Stimulated activated CD8-positive, alpha-beta memory T cell treated with anti-CD3 and anti-CD28 coated beads, Interleukin-7, amount 100 ng/mL, for 24 hours (primary cell): ENCODE measurements at regions not wholly inside any gene's neighbourhood (a gene's known extent, or its start where the extent isn't known, plus 50 kb on each side); places are given as distances from the start of the nearest gene placed in this dataset.

Experiments used
- DNase-seq: peaks from one replicate; pipeline ENCODE4 v3.0.0-alpha.2; 2020; ENCODE audit warnings: low read depth

DNA sequence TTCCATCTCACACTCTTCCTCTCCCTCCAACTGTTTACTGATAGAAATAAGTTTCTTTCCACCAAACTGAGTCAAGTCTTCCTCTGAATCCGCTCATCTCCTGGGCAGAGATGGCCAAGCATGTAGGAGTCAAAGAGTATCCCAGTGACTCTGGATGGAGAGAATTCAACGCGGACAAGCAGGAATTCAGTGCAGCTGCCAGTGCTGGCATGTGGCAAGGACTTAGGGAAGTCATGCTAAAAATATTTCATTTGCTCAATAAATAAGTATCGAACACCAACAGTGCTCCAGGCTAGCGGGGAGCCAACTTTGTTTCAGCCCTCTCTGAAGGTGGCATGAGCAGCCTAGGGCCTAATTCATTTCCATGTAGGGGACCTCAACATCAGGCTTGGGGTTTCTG is 351.6 kb upstream of the ZMIZ1 start:
- DNase-seq, result no peak

DNA sequence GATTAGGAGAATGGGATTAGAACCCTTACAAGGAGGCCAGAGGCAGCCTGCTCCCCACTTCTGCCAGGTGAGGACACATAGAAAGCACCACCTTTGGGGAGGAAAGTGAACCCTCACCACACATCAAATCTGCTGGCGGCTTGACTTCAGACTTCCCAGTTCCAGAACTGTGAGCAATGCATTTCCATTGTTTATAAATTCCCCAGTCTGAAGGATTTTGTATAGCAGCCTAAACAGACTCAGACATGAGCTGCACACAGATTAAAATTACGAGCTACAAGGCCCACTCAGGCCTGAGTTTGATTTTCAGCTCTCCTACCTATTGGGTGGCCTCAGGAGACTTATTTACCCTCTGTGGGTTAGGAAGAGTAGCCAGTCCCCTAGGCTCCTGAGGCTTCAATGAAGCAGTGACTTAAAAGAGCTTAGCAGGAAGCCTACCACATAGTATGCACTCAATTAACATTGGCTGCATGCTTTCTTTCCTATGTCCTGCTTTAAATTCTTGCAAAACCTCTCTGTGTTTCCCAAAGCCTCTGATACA is 350.7 kb upstream of the ZMIZ1 start:
- DNase-seq, result no peak

DNA sequence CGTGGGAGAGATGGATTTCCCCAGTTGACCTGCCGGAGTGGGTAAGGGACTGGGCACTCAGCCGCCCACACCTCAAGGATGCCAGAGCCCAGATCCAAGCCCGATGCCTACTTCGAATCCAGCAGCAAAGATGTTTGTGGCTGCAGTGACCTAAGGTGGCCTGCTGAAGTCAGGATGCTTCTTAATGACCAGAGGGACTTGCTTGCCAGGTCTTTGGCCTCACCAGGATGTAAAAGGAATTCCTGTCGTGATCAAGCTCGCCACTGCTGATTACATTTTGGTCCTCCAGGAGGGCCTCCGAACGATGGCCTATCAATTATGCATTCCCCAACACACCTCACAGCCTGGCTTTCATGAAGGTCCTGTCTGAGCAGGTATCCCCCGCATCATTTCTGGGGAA is 349.5 kb upstream of the ZMIZ1 start:
- no peak for DNase-seq

DNA sequence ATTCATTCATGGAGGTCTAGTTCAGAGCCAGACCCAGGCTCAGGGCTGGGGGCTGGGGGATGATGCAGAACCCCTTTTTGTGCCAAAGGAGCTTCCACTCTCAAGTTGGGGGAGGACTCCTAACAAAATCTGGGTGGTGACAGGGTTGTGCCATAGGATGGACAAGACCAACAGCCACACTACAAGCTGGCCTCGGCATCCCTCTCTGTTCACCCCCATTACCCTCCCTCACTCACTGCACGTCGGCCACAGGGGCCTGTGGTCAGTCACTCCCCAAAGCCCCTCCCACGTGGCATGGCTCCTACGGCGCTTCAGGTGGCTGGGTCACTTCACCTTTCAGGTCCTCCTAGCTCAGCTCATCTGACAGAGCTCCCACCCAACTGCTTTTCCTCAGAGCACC is 348.7 kb upstream of the ZMIZ1 start:
- DNase-seq, result no peak

DNA sequence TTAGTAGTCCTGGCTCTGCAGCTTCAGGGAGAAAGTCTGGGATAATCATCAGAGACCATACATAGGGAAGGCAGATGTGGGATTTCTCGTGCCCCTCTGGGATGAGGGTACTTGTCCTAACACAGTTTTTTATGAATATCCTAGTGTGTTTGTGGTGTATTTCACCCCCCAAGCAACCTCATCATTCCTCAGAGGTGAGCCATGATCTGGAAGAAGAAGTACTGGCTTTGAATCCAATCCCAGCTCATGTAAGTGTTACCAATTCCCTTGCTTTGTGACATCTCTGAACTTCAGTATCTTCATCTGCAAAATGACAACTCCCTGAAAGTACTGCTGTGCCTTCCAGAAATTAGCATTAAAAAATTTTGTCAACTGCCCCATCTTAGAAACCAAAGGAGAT is 347.5 kb upstream of the ZMIZ1 start:
- DNase-seq, result no peak

DNA sequence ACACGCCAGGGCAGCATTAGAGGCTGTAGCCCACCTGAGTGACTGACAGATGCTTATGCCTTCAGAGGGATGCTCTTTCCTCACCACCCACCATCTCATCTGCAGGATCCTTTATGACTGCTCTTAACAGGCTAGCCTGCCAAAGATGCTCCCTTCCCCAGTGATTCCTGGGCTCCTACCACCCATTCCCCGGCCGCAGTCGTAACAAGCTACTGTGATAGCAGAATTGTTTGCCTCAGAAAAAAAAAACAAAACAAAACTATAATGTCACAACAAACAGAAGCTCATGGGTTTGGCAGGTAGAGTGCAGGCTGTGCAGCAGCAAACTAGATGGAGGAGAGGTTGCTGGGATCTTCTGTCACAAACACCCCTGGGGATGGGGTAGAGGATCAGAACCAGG is 343.9 kb upstream of the ZMIZ1 start:
- no peak for DNase-seq

DNA sequence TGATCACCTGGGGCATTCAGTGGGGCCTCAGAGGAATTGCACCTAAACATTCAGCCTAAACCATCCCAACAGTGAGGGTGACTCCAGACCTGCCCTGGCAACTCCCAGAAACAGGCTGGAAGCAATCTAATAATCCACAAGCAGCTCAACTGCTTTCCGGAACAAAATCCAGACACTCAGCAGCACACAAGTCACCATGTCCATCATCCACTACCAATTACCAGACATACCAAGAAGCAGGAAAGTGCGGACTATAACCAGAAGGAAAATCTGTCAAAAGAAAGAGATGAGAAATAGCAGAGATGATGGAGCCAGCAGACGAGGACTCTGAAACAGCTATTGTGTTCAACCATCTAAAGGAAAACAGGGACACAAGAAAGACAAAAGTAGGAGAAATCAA is 342.6 kb upstream of the ZMIZ1 start:
- no peak for DNase-seq

DNA sequence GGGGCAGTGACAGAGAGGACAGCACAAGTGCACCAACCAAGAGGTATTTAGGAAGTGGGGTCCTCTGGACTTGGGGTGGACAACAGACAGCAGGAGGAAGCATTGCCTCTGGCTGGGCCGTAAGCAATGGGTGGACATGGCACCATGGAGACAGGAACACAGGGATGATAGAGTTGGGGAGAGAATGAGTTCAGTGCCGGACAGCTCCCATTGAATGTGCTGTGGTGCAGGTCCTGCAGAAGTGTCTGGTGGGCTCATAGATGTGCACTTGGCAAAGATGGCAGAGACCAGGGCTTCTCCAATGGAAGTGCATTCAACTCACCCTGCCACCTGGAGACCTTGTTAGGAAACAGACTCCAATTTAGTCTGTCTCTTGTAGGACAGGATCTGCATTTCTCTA is 341.5 kb upstream of the ZMIZ1 start:
- DNase-seq, result no peak

DNA sequence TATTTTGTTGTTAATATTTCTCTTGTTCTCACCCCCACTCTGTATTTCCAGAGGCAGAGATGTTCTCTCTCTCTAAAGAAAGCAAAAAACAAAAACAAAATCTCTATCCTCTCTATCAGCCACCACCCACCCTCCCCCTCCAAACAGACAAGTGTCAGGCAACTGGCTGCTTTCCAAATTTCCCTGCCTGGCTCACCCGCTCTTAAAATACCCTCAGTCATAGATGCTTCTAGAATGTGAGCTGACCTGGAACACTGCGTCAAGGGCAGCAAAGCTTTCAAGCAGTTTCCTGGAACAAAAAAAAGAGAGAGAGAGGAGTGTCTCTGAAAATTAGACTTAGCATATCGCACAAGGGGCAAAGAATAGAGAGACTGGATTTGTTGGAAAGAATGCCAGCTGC is 341.0 kb upstream of the ZMIZ1 start:
- no peak for DNase-seq

DNA sequence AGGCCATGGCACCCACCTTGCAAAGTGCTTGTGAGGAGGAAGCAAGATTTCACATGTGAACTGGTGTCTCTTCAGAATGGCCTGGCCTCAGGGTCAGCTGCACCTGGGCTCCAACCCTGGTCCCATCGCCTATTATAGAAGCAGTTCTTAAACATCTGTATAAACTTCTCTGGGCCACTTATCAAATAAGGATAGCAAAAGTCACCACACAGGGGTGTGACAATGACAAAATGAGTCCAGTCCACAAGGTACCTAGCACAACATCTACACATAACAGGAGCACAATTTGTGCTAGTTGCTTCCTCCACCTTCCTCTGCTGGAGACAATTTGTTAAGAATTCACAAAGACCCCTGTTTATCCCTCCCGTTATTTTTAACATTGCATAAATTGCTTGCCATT is 340.6 kb upstream of the ZMIZ1 start:
- DNase-seq, result no peak

DNA sequence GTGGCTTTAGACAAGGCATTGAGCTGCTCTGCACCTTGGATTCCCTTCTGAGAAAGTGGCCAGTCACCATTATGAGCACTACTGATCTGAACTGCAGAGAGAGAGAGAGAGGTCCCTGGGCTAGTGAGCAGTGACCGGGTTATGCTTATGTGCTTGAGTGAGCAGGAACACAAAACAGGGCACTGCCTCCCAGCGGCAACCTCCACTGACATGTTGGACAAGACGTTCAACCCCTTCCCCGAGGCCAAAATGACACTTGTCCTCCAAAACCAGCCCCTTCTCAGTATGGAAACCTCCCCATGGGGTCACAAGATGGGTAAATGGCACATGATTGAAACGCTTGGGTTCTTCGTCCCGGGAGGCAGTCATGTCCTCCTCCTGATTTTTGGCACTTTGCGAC is 339.4 kb upstream of the ZMIZ1 start:
- no peak for DNase-seq

DNA sequence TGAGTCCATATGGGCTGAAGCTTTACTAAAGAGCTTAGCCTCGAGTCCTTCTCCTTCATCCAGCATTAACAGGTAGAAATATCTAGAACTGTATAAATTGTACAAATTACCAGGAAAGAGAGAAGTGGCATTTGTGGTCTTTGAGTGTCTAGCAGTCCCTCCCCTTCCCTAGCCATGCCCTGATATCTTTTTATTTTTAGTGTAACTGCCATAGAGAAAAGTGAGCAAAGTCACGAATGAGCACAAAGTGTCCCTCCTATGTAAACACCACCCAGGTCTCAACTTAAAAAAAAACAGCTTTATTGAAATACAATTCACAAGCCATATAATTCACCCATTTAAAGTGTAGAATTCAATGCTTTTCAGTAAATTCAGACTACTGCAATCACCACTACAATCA is 339.0 kb upstream of the ZMIZ1 start:
- no peak for DNase-seq

DNA sequence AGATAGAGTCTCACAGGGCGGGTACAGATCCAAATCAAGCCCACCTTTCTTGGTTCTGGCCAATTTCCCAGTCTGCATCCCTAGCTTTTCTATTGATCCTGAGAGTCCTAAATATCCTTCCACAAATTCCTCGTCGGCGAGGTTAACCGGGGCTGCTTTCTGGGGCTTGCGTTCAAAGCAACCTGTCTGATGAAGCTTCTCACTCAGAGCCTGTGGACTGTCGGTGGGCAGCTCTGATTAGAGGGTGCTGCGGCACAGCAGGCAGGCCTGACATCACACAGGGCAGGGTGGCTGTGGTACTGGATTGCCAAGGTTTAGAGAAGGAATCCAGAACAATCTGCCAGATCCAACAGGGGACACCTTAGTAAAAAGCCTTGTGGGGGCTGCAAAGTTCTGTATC is 338.0 kb upstream of the ZMIZ1 start:
- no peak for DNase-seq

DNA sequence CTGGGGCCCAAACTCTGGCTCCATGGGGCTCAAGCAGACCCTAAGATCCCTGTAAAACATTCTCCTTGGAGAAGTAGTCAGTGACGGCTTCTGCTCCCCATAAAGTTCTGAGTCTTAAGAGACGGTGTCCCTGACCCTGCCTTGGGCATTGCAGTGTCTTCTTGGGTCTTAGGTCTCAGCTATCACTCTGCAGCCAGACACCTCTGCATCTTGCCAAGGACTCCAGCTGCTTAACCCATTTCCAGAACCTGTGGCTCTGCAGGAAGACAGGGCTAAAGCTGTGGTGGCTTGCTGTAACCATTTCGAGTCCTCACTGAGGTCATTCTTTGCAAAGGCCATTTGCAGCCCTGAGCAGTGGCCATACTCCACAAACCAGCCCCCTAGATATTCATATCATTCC is 337.1 kb upstream of the ZMIZ1 start:
- no peak for DNase-seq

DNA sequence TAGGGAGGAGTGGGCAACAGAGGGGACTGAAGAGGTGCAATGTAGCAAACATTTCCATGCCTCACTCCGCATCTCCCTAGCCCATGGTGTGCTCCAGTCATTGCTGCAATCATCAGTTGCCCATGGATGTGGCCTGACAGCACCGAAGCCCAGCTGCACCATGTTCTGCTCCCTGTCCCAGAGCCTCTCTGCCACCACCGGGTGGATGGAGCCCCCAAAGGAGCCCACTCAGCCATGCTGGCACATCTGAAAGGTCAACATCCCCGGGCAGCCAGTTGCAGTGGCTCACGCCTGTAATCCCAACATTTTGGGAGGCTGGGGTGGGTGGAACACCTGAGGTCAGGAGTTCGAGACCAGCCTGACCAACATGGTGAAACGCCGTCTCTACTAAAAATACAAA is 336.4 kb upstream of the ZMIZ1 start:
- DNase-seq, result no peak

DNA sequence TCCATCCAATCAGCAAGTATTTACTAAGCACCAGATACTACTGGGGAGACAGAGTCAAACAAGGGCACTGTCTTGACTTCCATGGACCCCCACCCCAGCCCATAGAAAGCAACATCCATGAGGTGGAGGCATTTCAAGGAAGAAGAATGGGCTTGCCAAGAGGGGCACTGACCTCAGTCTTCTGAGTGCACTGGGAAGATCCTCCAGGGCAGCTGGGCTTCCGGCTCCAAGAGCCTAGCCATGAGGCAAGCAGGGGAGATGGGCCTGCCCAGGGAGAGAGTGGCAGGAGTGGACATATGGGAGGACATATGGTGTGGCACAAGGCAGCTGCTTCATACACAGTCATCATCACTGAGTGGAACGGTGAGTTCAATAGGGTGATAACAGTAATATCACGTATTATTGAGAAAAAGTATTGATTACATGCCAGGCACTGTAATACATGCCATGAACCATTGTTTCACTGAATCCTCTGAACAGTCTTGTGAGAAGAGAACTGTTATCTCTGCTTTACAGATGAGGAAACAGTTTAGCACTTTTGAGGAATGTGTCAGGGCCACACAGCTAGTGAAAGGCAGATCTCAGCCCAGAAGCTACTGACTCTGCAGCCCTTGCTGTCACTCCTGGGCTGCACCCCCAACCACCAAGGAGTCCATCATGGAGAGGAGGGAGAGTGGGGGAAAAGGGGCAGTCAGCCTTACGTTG is 331.7 kb upstream of the ZMIZ1 start:
- DNase-seq, result no peak

DNA sequence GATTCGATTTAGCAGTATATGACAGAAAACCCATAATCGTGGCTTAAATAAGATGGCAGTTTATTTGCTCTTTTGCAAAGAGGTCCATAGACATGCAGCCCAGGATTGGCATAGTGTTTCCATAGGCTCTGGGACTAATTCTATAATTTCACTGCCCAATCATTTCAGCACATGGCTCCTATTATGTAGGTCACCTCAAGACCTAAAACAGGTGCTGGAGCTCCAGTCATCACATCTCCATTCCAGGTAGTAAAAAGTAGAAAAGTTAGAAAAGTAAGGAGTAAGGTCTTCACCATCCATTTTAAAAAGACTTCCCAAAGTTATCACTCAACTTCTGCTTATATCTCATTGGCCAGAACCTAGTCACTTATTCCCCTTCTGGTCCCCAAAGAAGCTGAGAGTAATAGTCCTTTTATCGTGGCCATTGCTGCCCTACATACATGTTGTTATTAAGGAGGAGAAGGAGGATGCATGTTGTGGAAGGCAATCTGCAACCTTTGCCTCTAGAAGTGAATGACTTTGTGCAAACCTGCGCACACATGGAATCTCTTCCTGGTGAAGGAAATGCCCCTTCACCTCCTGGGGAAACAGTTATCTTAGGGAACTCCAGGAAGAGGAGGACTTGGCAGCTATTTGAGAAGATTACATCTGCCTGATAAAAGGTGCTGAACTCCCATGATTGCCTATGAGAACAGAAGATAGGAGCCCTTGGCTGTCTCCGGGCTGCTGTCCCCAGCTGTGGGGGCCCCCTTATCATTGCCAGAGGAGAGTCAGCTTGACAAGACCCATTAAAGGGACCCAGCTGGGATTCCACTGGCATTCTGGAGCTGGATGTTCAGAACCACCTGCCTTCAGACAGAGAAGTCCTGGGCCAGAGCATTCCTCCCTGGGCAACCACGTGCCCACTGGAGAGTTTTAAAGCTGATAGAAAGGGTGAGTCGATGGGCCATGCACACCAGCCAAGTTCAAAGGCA is 330.6 kb upstream of the ZMIZ1 start:
- DNase-seq, result no peak

DNA sequence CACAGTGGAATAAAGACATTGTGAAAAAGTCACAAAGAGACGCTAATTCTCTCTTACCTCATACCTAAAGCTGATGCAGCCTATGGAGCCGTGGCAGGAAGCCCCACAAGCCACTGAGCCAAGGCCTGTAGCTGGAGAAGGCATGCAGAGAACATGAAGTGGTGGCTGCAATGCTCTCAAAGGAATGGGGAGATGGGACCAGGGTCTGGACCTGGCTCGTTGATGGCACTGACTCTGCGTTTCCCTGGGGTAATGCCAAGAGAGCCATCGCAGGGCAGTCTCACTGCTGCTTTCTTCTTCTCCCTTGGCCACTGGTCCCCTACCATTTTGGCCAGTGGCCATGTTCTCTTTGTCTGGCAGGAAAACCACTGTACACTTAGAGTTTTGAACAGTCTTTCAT is 329.9 kb upstream of the ZMIZ1 start:
- DNase-seq, result no peak

DNA sequence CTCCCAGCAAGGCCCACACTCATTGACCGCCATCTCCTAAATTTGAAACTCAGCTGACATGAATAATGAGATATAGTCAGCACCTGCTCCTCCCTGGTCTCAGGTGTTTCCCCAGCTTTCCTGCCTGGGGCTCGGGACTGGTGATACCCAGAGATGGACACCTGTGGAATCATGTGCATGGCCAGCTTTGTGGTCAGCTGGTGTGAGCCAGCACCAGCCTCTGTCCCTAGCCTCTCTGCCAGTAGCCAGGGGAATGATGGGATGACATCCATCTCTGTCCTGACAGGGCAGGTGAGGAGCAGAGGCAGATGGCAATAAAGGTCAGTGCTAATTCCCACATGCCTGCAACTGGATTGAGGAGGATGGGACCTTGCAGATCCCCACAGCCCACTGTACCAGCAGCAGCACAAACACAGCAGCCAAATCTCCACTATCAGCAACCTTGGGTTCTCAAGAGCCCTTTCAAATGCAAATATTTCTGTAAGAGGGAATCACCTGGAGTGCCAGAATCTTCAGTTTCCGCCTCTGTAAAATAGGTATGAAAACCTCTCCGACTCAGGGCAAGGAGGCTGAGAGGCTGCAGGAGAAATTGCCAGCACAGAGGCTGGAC is 329.2 kb upstream of the ZMIZ1 start:
- no peak for DNase-seq

DNA sequence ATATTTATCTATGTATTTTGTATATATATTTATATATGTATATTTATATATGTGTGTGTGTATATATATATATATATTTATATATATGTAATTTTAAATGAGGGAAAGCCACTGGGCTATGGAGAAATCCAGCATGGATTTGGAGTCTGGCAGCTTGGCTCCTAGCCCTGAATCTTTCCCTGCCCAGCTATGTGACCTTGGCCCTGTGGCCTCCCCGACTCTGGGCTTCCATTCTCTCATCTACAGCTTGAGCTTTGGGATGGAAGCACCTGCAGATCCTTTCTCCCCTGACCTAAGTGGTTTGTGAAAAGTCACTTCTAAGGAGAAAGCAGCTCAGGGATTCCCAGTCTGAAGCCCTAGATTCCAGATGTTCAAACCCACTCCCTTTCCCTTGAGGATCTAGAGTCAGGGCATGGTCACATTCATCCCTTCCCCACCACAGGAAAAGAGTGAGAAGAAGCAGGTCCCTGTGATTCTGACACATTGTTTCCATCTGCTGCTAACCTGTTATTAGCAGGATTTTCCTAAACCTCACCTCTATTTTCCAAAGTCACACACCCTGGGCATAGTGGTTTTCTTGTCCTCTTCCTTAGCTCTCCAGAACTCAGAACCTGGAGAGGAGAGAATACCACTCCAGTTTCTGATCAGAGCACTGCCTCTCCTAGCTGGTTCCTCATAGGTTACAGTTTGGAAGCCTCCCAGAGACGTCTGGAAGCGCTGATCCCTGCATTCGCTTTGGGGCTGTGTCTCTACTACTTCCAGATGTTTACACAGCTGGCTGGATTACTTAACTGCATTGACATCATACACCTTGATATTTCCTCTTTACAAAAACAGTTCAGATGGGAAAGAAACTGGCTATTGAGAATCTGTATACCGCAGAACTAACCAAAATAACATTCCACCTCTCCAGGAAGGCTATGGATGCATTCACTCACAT is 327.5 kb upstream of the ZMIZ1 start:
- no peak for DNase-seq

DNA sequence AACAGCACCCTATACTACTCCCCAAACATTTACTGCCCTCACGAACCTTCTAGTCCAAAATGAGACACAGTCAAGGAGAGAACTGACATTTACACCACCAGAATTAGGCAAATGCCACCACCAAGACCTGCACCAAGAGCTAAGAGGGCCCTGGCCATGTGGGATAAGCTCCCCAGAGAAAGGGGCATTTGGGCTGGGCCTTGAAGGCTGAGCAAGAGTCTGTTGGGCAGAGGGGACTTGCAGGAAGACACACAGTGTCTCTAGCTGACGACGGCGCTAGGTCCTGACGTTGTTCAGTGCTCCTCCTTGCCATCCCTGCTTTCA is 326.4 kb upstream of the ZMIZ1 start:
- DNase-seq, result no peak
